ENCODE measurements at regions not wholly inside any gene's neighbourhood (a gene's known extent, or its start where the extent isn't known, plus 50 kb on each side); places are given as distances from the start of the nearest gene placed in this dataset.
A peak's percentile ranks its signal among the peaks of the same experiment; 100 is the strongest.

- DNase-seq (ENCODE audit: insufficient read length, low spot score): no peak
- FAIRE-seq: no peak
Observed at GRCh38 chr11:116510886-116511650, 261.7 kb downstream of the BUD13 start.

DNA sequence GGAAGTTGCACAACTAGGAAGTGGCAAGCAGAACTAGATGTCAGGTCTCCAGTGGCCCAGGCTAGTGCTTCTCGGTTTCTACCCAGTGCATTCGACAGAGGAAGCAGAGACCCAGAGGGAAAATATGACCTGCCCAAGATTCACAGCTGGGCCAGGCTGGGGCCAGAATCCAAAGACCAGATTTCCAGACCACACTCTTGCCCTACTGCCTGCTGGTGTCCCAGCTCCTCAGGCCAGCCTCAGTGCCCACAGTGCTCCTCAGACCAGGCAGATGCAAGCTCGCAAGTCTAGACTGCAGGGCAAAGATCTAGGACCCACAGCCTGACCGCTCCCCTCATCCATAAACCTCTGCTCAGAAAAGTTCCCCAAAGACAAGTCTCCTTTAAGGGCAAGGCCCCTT is 262.6 kb downstream of the BUD13 start:
- FAIRE-seq (no peak), DNase-seq (ENCODE audit: insufficient read length, low spot score) (no peak)

DNA sequence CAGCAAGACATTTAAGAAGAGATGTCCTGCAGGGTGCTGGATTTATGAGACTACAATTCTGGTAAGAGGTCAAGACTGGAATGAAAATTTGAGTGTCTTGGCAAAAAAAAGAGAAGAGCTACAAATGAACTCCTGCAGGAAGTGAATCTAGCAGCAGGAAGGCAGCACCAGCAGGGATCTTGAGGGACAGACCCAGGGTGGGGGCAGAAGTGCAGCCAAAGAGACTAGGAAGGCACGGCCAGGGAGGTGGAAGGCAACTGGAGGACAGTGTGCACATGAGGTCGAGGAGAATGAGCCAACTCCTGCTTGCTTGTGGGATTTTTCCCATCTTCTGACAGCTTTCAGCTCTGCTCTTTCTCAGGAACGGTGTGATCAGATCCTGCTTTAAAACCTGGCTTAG is 263.2 kb downstream of the BUD13 start:
- DNase-seq (ENCODE audit: insufficient read length, low spot score) (no peak), FAIRE-seq (no peak)

DNA sequence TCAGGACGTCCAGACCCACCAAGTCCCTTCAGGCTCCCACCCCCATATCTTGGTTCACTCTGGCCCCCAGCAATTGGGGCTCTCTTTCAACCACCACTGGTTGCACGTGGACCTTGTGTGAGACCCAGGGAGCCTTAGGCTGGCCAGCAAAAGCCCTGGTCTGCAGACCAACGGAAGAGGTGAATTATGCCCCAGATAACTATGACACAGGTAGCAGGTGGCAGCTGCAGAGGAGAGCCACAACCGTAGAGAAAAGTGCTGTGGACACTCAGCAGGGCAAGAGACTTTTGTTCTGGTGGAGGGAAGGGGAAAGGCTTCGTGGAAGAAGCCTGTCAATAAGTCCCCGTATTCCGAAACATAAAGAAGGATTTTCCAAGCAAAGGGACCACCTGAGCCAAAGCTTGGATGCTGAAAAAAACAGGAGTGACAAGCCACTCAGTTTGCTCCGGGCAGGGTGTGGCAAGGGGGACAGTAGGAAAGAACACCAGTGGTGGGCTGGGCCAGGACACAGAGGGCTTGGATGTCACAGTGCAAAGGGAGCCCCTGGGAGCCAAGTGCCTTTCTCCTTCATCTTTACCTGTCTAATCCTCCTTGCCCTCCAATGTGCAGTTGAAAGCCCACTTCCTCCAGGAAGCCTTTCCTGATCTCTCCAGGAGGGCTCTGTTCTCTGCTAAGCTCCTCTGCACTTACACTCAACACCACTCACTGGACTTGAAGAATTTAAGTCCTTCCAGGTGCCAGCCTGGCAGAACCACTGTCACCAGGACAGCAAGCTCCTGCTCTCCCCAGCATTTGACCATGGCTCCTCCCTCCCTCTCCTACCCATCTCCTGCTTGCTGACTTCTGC is 264.7 kb downstream of the BUD13 start:
- DNase-seq (ENCODE audit: insufficient read length, low spot score) (no peak), FAIRE-seq (no peak)

GRCh38 chr11:116507016-116507415 is 265.8 kb downstream of the BUD13 start:
- DNase-seq (ENCODE audit: insufficient read length, low spot score) (no peak), FAIRE-seq (no peak)

DNA sequence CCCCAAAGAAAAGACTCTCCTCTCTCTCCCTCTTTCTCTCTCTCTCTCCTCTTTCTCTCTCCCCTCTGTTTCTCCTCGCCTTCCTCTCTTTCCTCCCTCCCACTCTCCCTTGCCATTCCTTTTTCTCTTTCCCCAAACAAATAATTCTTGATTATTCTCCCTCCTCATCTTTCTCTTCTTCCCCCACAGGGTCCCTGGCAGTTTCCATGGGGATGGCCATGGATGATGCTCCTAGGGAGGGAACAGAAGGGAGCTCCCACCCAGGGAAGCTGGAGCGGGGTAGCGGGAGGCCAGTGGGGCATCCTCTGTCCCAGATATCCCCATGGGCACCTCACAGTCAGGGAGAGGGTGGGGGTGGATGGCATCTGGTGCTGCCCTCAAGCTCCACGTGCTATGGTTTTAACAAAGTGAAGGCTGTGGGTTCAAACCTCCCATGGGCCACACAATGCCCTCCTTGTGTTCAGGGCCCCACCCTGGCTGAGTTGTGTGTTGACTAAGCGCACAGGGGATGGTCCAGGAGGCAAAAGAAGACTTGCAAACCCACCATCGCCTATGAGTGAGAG is 266.4 kb downstream of the BUD13 start:
- FAIRE-seq (no peak), DNase-seq (ENCODE audit: insufficient read length, low spot score) (no peak)

GRCh38 chr11:116505298-116506262 is 267.2 kb downstream of the BUD13 start:
- FAIRE-seq (no peak), DNase-seq (ENCODE audit: insufficient read length, low spot score) (no peak)

GRCh38 chr11:116504541-116505297 is 268.1 kb downstream of the BUD13 start:
- FAIRE-seq (no peak), DNase-seq (ENCODE audit: insufficient read length, low spot score) (no peak)

- FAIRE-seq: no peak
- no peak for DNase-seq (ENCODE audit: insufficient read length, low spot score)
Observed at GRCh38 chr11:116503216-116504160, 269.3 kb downstream of the BUD13 start.

DNA sequence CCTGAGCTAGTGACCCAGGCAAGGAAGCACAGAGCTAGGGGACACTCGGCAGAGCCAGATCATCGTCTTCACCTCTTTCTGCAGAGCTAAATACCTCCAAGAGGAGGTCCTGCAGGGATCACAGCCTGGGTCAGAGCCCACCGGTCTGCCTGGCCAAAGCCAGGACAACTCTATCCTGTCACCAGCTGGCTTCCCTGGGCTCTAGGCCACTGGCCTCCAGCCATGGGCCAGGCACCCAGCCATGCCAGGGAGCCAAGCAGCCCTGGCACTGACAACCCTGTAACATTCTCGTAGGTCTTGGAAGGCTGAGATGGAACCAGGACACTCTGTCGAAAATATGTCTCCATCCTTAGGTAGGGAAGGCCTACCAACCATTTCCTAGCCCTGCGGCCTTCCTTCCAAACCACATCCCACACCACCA is 270.1 kb downstream of the BUD13 start:
- no peak for FAIRE-seq
- DNase-seq (ENCODE audit: insufficient read length, low spot score): no peak

GRCh38 chr11:116501728-116502127 is 271.1 kb downstream of the BUD13 start:
- DNase-seq (ENCODE audit: insufficient read length, low spot score): no peak
- FAIRE-seq: no peak

- no peak for FAIRE-seq
Observed at GRCh38 chr11:116500947-116501602, 271.7 kb downstream of the BUD13 start.

DNA sequence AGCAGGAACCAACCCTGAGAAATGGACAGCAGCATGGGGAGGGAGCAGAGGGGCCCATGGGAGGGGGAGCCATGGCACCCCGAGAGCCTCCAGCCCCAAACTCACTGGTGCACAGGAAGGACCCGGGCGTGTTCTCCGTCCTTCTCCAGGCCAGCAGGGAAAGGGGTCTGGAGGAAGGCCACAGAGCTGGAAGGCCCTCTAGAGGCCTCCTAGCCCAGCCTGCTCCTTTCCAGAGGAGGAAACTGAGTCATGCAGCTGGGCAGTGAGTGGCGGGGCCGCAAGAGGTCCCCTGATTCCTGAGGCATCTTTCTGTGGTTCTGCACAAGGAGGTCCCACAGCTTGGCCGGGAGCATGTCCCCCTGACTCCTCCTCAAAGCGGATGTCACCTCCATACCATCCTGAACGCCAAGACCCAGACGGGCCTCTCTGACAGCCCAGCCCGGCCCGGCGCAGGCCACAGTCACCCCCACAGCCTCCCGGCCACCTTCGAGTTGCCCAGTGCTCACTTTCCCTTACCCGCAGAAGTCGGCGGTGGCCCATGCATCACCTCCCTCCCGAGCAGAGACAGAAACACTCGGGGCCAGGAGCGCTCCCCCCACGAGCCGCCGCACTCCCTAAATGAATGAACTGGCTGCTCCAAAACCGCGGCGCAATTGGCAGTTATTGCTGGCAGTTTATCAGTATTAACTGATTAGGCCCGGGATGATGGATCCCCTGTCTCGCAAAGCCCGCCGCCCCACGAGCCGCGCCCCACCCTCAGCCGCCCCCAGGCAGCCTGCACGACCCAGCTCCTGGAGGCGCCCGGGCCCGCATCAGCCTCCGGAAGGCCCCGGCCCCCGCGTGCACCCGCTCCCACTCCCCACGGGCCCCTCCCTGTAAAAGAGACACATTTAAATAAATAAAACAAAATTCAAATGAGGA is 272.5 kb downstream of the BUD13 start:
- FAIRE-seq (no peak), DNase-seq (ENCODE audit: insufficient read length, low spot score) (no peak)

More at GRCh38 chr11:116500947-116501602, 271.7 kb downstream of the BUD13 start:
- DNase-seq (ENCODE audit: insufficient read length, low spot score): no peak

DNA sequence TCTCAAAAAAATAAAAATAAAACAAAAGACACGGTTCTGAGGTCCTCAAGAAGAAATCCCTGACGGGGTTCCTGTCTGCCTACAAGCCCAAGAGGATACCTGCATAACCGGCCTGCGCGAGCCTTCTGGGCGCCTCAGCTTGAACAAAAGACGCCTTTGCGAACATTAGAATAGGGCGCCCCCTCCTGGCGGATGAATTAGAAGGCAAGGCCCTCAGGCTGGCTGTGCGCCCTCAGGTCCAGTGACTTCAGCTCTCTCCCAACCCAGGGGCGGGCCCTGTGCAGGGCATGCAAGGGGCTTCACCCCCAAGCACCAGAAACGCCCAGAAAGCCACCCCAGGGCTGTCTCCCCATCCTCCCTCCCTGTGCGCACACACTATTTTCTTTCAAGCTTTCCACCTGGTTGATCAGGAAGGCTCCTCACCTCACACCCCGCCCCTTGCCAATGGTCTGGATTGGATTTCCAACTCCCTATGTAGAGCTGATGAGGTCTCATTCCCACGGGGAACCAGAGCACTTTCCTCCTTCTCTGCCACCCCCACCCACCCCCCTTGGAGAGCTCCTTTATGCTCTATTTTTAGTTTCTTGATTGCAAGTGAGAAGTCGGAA is 273.3 kb downstream of the BUD13 start:
- DNase-seq (ENCODE audit: insufficient read length, low spot score) (peak; percentile 72), FAIRE-seq (no peak)

GRCh38 chr11:116498161-116498560 is 274.6 kb downstream of the BUD13 start:
- FAIRE-seq: no peak
- DNase-seq (ENCODE audit: insufficient read length, low spot score): no peak

DNA sequence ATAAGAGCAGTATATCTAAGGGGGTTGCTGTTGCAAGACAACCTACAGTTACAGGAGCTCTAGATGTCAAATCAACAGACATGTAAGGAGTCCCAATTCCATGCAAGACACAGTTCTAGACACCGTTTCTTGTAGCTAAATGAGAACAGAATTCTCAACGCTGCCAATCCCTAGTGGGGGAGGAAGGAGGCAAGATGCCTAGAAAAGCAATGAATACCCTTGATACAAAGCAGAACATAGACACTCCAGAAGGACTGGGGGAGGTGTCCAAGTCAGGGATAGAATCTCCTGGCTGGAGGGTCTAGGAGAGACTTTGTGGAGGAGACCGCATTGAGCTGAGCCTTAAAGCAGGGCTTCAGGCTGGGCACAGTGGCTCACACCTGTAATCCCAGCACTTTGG is 280.2 kb downstream of the BUD13 start:
- FAIRE-seq (no peak), DNase-seq (ENCODE audit: insufficient read length, low spot score) (no peak)
